Hindlimb muscle (tissue), 1 donor: ENCODE measurements at regions not wholly inside any gene's neighbourhood (a gene's known extent, or its start where the extent isn't known, plus 50 kb on each side); places are given as distances from the start of the nearest gene placed in this dataset.
"Not testable (repeated sequence)": the region's sequence is repeated elsewhere in the genome, so short reads cannot be mapped to it uniquely, and the experiment has no call there.

Experiments used
- DNase-seq: peaks from one replicate; pipeline ENCODE4 v3.0.0-alpha.2; 2013

- no peak for DNase-seq
These were observed 329.0 kb upstream of the TMTC4 start for GRCh38 chr13:101003566-101003965.

GRCh38 chr13:100989392-100989791 lies 314.8 kb upstream of the TMTC4 start:
- DNase-seq: no peak

DNA sequence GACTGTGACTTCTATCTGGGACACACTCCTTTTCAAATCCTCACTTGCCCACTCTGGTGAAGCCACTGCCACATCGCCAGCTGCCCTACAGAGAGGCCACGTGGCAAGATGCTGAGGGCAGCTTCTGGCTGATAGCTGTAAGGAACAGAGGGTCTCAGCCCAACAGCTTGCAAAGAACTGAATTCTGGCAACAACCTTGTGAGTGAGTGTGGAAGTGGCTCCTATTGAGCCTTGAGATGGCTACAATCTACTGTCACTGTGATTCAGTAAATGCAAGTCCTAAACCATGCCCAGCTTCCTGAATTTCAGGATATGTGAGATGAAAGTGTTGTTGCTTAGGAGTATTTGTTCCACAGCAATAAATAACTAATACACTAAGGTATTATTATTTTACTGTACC lies 314.3 kb upstream of the TMTC4 start:
- no peak for DNase-seq

DNA sequence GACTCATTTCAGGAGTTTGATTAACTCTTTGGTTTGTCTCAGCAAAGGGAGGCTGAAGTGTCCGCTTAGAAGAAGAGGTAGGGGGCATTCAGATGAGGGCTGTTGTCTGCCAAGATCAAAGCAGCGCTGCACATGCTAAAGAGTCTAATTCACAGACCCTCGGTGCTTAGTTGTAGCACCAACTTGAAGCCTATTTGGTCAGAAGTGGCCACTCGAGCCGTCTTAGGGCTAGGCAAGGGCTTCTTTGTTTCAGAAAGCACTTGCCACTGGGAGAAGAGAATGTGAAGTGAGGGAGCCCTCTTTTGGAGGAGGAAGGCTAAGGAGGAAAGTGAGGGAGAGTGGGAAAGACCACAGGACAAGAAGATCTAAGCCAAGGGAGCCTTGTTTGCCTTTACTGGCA lies 313.4 kb upstream of the TMTC4 start:
- no peak for DNase-seq

DNA sequence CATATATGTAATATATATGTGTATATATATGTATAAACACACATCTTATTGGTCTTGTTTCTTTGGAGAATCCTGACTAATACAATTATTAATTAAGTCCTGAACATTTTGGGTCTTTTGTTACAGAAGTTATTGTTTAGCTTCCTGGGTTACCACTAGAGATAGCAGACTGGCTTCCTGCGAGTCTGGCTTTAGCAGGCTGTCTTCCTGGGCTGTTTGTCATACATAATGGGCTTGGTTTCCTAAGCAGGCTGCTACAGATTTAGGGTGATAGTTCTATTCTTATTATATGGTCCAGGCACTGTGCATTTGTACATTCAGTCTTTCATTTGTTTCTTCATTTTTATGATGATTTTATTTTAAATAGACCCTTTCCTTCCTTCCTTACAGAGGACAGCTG lies 312.0 kb upstream of the TMTC4 start:
- no peak for DNase-seq

- DNase-seq: no peak
These were observed 309.6 kb upstream of the TMTC4 start for GRCh38 chr13:100984085-100984705.

DNA sequence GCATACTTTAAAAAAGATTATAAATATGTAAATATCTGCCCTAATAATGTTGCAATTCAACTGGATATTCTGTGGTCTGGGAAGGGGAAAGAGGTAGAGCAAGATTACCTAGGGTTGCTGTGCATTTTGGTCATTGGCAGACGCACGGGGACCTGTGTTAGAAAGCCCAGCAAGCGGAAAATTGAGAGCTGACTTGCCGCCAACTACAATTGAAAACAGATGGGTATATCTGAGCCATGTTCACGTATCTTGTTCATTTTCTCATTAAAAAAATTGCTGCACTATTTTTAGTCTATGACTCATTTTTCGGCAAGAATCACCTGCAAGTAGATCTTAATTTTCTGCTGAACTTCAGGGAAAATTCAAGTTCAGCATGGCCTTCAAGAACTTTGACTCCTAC lies 308.5 kb upstream of the TMTC4 start:
- peak; percentile 36 for DNase-seq

- DNase-seq: no peak
These were observed 305.6 kb upstream of the TMTC4 start for GRCh38 chr13:100980171-100980570.

GRCh38 chr13:100977841-100978240 lies 303.2 kb upstream of the TMTC4 start:
- DNase-seq: no peak

- DNase-seq: no peak
These were observed 302.4 kb upstream of the TMTC4 start for GRCh38 chr13:100976993-100977392.

- not testable (repeated sequence) for DNase-seq
These were observed 301.1 kb upstream of the TMTC4 start for GRCh38 chr13:100975666-100976065.

DNA sequence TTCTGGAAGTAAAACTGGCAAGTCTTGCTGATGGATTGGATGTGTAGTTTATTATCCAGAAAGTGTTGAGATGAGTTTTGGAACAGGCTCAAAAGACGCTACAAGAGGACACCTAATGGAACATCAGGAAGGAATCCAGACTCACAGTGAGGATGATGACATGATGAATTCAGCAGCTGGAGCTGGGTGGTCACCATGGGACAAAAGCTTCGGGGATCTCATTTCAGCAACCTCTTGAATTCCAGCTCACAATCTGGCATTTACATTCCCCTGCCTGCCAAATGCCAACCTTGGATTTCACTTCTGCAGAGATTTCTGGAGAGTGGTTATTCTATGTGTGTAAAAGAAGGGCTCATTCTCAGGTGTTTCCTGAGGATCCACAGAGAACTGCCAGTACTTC lies 288.0 kb upstream of the TMTC4 start:
- DNase-seq: peak; percentile 23

DNA sequence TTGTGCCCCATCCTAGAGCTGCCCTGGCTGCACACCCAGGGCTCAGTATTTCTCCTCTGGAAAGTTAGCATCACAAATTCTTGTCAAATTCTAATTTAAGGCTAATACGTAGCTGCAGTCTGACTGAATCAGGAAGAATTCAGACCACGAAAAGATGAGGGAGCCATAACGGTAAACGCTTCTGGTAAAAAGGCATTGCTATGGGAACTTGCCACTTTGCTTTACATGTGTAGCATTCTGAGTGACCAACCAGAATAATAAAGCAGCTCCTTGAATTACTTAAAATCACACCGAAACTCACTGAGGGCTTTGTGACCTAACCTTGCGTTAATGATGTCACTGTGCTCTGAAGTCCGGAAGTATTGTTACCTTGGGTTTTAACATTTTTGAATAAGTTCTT lies 286.6 kb upstream of the TMTC4 start:
- DNase-seq: no peak

DNA sequence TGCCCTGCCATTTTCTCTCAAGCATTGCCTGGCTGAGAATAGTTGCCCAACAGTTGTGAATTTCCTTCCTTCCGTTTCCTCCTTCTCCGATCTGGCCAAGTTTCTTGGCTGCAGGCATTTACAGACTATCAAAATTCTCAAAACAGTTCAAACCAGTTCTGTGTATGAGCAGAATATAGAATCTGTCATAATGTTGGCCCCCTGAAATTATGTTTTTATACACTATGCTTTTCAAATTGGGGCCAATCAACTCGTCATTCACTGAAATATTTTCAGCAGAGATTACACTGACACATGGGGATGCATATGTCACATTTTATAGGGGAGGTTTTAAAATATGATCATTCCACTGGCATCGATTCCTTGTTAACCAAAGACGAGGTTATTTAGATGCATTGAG lies 284.2 kb upstream of the TMTC4 start:
- DNase-seq: no peak

DNA sequence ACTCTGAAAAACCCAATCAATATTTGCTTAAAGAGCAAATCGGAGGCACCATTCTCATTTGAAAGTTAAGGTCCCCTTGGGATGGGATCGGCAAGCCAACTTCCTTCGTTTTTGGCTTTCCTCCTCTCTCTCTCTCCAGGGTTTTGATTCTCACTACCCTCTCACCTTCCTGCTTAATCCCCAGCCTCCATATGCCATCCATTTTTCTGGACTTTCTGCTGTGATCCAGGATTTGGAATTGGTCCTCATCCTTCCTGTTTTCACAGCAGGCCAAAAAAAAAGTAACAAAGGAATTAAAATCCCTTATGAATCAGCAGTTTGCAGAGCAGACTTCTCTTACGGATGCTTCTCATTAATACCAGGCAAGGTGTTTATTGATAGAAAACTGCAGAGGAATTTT lies 283.1 kb upstream of the TMTC4 start:
- DNase-seq: no peak

DNA sequence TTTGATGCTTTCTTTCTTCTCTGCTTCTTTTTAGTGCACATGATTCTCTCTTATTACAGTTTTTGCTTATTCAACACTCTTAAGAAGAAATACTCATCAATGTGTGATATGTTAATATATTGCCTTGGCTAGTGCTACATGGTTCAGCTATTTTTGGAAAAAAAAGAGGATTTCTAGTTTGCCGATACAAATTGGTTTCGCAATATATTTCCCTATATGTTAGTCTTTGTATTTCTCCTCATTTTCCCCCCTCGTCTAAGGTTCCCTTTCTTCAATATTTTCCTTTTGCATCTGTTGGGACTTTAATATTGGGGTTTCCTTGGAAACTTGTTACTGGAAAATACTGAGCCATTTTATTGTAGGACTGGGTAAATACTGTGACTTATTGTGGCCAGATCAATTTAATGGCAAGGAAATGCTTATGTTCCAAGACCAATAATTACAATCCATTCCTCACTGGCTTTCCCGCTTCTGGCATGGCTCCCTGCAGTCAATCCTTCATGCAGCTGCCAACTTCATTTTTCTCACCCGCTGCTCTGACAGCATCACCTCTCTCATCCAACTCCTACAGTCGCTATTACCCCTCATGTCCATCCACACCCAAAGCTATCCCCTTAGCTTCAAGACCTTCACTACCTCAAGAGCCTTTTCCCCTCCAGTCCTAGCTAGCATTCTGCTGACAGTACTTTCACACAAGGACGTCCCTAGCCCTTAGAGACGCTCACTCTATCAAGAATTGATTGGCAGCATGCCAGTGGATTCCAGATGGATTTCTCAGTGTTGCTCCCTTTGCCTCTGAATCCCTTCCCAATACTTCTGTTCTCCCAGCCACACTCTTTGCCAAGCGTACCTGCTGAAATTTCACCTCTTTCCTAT lies 280.1 kb upstream of the TMTC4 start:
- peak; percentile 8 for DNase-seq

GRCh38 chr13:100951016-100951415 lies 276.4 kb upstream of the TMTC4 start:
- no peak for DNase-seq

DNA sequence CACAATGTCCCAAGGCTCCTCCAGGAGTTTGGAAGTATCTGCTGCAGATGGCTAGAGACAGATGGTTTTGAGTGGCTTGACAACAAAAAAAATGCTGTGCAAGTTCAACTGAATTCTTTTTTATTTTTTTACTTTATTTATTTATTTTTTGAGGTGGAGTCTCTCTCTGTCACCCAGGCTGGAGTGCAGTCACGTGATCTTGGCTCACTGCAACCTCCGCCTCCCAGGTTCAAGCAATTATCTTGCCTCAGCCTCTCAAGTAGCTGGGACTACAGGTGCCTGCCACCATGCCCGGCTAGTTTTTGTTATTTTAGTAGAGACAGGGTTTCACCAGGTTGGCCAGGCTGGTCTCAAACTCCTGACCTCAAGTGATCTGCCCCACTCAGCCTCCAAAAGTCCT lies 274.3 kb upstream of the TMTC4 start:
- DNase-seq: not testable (repeated sequence)

- no peak for DNase-seq
These were observed 272.0 kb upstream of the TMTC4 start for GRCh38 chr13:100946588-100946987.

- DNase-seq: no peak
These were observed 270.3 kb upstream of the TMTC4 start for GRCh38 chr13:100944791-100945345.

DNA sequence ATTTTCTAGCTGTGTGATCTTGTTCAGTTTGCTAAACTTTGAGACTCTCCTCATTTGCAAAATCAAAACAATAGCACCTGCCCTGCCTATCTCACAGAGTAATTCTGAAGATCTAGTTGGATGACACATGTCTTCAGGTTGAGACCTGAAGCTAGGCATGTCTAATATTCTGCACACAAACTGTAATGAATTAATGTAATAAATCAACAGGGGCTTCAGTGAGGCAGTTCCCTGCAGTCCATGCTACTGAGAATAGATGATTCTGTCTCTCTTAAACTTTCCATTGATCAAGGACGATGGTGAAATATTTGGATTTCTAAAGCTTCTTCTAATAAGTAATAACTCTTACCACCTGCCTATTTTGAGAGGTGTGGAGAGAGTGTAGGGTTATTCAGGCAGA lies 268.1 kb upstream of the TMTC4 start:
- DNase-seq: no peak

DNA sequence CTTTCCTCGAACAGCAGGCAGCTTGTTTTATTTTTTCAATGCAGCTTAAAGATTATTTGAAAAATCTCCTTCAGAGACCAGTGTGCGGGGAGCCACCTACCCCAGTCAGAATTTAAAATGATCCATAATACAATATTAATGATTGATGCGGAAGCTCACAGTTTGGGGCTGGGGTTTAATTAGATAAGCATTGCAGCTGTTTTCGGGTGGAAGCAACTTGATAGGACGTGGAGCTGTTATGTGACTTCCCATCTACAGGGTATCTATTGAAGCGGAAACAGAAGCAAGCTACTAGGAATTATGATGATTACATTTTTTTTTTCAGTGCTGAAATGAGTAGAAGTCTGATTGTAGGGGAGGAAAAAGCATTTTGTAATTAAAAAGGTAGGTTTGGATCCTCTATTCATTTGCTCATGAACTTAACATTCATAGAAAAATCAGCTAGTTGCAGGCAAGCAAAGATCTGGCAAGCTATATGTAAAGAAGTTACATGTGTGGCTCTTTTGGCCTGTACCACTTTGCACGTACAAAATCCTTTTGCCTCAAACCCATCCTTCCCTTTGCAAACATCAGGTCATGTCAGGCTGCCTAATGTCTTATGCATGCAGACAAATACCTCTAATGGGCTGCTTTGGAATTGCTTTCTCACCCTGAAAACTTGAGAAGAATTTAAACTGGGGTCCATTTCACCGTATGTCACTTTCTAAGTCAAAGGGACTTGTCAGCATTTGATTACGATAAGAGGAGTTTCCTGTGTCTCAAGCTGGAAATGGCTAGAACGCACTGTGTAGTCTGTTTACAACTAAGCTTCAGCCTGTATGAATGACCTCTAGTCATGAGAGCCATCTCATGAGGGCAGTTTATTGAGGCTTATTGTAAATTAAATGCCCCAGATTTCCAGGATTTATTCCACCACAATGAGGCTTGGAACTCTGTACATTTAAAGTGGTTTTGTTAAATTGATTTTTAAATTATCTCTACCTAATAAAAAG lies 267.1 kb upstream of the TMTC4 start:
- DNase-seq: no peak

- DNase-seq: no peak
These were observed 266.1 kb upstream of the TMTC4 start for GRCh38 chr13:100940658-100941057.
